ENCODE measurements at regions not wholly inside any gene's neighbourhood (a gene's known extent, or its start where the extent isn't known, plus 50 kb on each side); places are given as distances from the start of the nearest gene placed in this dataset.

DNA sequence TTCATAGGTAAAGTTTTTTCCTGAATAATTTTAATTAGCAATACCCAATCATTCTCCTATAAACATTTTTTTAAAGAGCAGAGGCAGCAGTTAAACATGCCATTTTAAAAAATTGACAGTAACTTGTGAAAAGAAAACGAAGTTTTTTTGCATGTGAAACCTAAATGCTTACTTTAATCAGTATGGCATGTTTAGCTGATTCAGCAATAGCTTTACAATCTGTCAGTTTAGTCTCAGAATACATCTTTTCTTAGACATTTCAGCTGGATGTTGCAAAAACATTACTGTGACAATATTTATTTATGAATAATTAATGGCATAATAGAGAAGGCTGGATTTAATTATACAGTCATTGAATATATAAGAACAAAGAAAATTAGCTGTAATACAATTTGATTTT, 1132.4 kb upstream of the ADGRL2 start:
- no peak for DNase-seq

DNA sequence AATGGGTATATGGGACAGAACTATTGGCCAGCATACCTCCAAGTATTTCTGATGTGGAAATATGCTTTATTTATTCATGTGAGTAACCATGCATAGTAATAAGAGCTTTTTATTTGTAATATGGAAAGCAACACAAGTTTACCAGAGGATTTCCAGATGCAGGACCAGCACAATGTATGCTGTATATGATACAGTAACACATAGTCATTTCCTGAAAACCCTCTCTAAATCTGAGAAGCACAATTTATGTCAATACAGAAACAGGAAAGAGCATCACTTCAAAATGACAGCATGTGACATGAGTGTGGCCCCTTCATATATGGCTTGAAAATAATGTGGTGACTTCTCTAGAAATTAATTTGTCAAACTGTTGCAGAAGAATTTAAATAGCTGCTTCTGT, 1134.7 kb upstream of the ADGRL2 start:
- no peak for DNase-seq

DNA sequence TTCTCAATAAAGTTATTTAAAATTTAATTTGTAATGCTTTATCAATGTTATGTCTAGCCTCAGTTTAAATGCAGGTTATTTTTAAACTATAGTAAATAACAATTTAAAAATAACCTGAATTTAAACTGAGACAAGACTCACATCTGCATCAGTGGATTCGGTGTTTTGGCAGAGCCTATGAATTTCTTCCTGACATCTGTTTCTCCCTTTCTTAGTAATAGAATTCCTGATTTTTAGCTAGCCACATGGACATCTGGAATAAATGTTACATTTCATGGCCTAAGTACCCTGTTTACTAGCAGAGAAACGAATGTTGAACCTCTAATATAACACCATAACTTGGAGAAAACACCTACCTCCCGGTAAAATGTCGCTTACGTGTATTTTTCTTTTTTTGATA, 1141.6 kb upstream of the ADGRL2 start:
- no peak for DNase-seq

DNA sequence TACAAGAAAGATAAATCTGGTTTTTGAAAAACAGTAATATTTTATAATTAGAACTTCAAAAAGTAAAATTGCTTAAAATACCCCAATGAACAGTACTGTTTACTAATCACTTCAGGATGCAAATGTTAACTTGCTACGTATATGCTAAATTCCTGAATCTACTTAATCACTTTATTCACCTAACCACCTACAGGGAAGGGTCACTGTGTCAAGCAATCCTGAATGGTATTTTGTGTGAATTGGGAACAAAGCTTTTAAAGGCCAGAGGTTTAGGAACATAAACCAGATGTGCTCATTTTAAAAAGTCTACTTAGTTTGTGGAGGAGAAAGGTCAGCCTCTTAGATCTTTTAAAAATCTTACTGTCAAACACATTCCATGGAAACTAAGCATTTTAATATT, 1143.0 kb upstream of the ADGRL2 start:
- no peak for DNase-seq

DNA sequence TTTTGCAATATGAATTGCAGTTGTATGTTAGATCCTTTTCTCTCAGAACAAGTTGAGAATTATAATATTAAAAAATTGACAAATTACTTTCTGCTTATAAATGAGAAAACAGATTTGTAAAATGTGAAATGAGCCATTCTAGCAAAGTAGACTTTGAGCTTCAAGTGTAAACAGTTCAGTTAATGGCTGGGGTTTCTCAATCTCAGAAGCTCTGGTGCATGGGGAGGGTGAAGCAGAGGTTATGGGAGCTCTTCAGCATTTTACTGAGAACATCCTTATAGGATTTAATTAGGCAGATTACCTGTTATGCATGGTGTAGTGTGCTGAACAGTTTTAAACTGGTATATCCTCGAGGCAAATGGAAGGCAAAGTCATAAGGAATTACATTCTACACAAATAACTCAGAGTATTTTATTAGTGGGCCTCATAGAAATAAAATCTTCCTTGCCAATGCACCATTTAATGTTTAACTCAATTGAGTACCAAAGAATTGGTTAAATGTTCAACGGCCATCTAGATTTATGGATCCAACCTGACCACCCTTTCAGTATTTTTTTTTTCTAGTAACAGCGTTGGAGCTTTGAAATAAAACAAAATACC, 1143.6 kb upstream of the ADGRL2 start:
- DNase-seq, result no peak

DNA sequence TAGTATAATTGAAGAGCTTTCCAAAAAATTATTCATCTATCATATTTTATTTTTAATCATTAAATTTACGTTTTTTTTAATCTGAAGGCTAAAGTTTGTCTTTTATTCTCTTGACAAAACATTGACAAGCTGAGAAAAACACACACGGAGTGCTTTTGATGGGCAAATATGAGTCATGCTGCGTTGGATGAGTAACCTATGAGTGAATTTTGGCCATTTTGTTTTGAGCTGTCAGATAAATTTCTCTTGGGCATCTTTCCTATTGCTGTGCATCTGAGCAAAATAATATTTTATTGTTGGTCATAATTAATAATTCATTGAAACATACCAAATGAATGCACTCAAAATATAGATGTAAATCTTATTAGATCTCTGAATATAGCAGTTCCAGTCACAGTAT, 1144.1 kb upstream of the ADGRL2 start:
- DNase-seq, result no peak

DNA sequence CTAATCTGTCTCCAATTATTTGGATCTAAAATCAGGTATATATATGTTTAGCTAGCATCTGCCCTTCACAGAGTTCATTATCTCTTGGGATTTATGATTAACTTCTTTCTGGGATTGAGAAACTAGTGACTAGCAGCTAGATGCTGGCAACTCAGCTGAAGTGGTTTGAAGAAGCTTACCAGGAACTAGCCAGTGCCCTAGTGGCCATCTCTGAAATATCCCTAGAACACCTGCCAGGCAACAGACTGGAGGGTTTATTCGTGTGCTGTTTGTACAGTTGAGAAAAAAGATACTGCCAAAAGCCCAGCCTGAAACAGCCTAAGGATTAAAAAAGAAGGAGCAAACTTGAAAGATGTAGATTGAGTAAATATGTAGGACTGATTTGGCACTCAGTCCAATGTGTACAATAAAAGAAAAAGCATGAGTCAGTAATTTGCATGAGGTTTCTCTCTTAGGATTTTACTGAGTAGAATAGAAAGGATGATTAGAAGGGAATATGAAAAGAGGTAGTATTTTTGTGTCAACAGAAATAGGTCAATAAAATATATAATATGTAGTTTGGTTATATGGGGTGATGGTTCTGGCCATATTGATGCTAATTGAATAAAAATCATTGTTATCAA, 1144.6 kb upstream of the ADGRL2 start:
- no peak for DNase-seq

DNA sequence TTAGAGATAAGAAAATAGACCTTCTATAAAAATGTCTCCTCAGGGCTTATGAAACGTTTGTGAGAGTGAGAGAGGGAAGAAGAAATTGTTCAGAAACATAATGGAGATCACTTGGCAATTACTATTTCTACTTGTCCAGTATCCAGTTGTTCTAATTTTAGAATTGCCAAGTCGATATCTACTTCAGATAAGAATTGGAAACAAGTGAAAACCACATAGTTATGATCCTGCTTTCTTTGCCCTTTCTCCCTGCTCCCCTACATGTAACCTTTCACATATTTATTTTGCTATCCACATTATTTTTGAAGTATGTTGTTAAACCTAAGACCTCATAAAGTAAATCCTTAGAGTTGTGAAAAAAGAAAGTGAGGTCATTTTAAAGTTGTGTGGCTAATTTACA, 1154.7 kb upstream of the ADGRL2 start:
- DNase-seq, result no peak

DNA sequence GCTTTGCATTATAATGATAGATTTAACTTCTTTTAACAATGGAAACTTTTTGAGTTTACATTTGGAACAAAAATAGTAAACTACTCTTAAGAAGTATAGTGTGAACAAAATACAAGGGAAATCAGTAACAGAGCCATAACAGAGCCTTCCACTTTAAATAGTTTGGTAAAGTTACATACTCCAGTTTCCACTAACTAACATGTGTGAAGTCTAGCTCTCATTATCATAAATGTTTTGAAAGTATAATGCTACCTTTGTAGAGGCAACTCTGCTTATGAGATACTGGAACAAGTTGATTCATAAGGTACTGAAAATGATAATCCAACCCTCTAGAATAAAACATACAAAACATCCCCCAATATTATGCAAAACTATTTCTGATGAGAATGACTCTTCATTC, 1155.1 kb upstream of the ADGRL2 start:
- no peak for DNase-seq

DNA sequence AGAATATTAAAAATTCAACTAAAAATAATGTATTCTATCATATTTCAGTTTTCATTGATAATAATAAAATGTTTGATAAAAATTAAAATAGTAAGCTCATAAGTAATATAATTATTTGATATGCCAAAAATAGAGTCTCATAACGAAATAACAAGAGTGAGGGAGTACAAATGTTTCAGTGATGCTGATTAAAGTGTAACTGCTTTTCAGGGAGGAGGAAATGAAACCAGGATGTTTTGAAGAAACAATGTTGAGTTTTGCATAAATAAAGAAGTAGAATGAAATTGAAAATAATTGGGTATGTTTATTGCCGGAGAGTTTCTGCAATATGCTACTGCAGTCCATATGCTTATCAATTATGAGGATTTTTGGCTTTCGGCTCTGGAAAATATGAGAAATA, 1159.8 kb upstream of the ADGRL2 start:
- DNase-seq, result no peak

DNA sequence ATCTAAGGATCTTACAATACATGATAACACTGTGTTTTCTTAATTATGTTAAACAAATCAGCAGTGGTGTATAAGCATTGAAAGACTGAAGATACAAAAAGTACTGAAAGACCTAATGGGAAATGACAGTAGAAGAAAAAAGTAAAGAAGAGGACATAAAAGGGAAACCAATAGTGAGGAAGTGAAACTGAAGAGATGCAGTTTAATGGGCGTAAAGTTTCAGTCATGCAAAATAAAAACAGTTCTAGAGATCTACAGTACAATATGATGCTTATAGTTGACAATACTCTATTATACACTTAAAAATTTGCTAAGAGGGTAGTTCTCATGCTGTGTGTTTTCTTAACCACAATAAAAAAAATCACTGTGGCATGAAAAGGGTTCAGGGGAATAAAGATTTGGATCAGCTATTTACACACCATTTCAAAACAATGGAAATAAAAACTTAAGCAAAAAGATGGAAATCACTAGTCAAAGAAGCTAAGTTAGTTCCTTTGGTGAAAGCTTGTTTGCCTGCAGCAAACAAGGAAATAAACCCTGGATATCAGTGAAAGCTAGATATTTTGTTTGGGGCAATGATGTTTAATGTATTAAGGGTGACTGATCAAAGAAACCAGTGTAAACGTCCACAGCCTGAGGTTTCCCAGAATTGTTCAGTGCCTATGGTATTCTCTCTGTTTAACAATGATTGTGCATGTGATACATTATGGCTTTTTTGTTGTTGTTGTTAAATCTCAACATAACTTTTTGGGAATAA, 1160.8 kb upstream of the ADGRL2 start:
- no peak for DNase-seq

DNA sequence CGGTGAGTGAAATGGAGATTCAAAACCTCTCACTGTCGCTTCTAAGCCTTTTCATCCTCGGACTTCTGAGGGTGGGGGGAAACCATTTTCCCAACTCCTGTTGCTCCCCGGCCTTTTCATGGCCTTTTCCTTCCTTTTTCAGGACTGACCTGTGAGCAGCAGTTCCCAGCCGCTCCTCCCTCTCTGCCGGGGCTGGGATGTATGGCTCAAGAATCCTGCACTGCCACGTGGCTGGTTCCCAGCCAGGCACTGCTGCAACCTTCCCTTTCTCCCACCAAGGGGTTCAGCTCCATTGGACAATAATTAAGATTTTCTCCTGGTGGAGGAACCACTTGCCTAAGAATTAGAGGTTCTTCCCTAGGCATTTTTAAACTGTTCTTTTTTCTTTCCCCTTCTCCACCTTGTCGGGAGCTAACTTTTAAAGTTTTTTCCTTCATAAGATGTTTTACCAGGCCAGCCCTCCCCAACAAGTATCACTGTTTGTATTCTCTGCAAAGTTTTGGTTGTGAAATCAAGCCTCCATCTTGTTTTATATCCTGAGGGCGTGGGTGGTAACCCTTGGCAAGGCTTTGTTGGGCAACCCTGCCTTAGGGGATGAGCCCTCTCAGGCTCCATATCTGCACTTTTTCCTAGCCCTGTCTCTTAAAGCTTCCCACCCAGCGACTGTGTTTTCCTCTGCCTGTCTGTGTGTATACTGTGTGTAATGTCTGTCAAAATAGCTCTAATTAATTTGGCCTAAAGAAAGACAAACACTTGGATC, 1166.6 kb upstream of the ADGRL2 start:
- DNase-seq, result no peak

DNA sequence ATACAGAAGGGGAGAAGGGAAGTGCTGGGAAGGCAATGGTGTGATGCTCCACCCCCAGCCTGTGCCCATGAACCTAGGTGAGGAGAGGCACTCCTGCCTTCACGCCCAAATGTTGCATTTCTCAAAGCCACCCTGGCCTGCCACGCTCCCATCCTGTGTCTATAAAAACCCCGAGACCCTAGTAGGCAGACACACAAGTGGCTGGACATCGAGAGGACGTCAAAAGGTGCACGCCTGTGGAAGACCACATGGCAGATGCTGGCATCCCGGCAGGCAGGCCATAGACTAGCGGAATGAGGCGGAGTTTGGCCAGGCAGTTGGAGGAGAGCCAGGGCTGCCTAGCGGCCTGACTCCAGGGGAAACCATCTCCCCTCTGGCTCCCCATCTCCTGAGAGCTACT, 1168.5 kb upstream of the ADGRL2 start:
- no peak for DNase-seq

DNA sequence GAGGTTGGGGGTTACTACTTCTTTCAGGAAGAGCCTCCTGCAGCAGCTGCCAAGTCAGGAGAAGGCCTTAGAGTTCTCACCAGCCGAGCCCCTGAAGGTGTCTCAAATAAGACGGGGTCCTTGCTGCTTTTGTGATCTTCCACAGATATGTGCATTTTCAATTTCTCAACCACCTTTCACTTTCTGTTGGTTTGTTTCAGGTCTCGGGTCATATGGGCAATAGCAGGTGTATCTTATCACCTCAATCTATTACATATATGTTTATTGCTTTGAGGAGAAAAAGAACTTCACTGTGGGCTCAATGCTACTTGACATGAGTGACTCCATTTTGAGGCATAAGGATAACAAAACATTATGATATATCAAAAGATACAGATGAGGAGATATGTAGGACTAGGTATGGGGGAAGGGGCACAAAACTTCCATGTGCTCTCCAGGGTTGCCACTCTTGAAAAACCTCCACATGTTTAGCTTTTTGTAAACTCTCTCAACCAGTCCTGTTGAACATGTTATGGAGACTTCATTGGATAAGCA, 1171.4 kb upstream of the ADGRL2 start:
- DNase-seq, result no peak

DNA sequence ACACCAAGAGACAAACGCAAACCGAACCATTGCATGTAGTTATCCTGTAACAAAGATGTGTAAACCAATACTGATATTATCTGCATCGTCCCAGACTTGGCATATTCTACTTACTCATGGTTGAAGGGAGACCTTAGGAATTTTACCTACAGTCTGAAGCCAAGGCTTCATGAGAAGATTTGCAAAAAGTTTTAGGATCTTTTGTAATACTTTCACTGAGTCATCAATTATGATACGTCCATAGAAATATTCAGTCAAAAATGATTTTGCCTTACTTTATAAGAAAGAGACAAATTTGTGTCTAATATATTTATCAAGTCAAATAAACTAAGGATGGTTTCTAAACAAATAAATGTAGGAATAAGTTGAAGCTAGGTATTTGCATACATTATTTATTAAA, 1176.1 kb upstream of the ADGRL2 start:
- no peak for DNase-seq

DNA sequence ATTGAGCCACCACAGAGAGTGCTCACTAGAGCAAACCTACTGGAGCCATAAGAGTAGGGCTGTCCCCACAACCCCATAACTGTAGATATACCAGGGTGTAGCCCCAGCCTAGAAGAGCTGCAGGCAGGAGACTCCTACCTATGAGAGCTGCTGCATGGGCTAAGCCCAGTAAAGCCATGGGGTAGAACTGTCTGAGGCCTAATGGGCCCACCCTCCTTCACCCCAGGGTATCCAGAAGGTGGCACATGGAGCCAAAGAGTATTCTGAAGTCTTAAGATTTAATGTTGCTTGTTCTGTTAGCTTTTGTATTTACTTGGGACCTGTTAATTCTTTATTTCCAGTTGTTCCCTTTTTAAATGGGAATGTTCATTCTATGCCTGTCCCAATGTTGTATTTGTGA, 1193.7 kb upstream of the ADGRL2 start:
- DNase-seq, result no peak

DNA sequence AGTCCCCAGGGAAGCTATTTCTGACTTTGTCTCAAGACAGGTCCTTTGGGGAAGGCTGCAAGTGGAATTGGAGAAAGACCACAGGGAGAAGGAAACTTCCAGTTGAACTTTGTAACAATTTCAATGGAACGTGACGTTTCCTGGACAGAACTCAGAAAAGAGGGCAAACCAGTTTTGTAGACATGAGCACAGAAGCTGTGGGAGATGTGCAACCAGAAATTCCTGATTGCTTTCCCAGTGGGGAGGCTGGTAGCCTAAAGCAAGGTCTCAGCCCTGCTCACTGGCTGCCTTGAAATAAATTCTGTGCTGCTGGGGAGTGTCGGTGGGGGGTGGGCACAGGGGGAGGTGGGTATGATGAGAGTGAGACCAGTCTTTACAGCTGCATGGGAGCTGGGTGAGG, 1206.7 kb upstream of the ADGRL2 start:
- DNase-seq, result no peak

DNA sequence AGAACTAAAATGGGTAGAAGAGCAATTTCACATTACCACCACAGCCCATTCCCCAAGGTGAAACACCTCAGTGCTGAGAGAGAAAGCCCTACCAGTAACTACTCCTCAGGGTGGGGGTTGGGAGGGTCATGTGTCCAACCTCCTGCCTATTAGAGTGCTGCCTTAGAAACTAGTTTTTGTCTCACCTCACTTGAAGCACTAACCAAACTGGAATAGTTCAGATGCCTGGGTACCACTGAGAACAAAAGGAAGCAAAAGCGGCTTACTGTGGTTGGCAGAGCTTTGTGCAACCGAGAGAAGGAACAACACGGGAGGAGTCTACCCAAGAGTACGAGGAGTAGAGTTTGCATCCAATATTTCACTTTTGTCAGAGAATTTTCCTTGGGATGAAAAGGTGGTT, 1207.5 kb upstream of the ADGRL2 start:
- DNase-seq, result no peak

DNA sequence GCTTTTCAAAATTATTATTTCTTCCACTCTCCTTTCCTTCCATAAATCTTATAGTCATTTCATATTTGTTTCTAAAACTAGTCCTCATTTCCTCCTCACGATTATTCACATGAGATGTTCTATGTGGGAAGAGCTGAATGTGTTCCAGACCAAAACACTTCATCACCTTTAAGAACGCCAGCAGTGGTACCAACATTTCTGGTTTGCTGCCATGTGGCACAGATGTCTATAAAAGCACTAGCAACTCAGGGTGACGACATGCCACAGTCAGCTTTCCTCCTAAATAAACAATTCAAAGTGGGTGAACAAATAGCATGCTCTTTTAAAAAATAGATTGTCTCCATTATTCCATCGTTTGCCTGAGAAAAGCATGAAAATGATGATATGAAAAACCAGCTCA, 1217.8 kb upstream of the ADGRL2 start:
- DNase-seq, result no peak

DNA sequence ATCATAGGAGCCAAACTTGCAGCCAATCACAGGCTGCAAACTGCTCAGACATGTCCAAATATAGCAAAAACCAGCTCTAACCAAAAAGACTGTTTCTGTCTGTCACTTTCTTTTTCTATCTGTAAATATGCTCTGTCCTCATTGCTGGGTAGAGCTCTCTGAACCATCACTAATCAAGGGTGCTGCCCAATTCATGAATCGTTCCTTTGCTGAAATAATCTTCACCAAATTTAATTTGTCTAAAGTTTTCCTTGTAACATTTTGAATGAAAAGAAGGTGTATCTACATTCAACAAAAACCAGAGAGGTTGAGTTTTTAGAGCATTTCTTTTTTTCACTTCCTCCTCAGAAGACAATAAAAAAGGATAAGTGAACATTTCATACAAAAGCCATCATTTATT, 1221.7 kb upstream of the ADGRL2 start:
- no peak for DNase-seq

DNA sequence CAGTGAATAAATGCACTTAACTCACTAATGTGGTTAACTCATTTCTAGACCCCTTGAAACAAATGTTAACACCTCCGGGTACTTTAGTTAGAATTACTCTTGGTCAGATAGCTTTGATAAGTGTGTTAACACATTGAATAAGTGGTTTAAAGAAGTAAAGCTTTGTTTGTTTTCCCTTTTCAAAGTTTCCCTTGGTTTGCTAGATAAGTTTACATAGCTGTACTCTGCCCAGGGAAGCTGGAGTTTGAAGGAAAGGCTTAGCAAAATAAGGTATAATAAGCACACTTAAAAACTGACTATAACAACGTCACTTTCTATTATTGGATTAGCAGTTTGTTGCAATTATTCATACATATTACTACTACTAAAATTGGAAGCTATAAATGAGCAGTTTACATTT, 1233.9 kb upstream of the ADGRL2 start:
- DNase-seq, result no peak

DNA sequence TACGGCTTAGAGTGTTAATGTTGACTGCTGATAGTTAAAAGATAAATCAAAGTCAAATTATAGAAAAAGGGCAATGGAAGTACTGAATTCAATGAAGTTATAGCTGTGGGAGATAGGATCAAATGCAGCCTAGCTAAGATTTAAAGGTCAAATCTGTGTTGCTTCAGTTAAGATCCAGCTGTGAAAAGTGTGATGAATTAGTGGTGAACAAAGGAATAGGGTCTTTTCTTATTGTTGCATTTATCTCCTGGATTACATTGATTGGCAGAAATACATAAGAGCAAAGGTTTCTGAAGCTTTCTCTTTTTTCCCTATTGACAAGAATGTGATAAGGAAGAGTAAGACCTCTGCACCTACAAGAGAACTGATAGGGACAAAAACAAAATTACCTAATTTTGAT, 1234.6 kb upstream of the ADGRL2 start:
- DNase-seq, result no peak

DNA sequence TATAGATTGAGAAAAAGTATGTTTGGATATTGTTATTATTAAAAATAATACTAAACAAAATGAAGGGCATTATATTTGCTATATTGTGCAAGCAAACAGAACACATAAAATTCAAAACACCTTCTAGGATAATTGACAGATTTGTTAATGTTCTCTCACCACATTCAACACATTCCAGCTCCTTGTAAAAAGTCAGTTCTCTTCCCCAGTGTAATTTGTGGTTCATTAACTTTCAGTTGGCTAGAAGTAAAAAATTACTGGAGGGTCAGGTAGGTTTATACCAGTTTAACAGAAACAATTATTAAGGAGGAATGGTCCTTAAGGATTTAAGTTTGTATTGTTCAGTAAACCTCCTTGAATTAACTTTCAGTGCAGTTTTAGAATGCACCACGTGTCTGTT, 1235.3 kb upstream of the ADGRL2 start:
- no peak for DNase-seq

DNA sequence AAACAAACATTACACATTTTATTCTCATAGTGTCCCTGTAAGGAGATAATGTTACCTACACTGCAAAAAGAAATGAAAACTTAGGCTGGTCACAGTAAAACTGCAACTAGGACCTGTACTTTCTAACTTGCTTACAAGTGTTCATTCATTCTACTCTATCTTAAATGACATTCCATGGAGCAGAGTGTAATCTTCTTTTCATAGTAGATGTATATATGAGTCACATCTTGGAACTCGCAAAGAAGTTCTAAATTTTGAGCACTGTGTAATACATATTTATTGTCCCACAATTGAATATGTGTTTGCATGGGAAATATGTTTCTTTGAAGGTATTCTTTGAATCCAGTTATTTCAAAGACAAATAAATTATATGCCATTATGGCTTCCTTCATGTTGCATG, 1258.5 kb upstream of the ADGRL2 start:
- DNase-seq, result no peak
